Gastroesophageal sphincter (tissue), 4 donors: ENCODE measurements at regions not wholly inside any gene's neighbourhood (a gene's known extent, or its start where the extent isn't known, plus 50 kb on each side); places are given as distances from the start of the nearest gene placed in this dataset.

Experiments used
- ATAC-seq: fragments of 150-250 bp; one replicate; pipeline ENCODE4 v1.9.1; 2016; ENCODE audit warnings: mild to moderate bottlenecking, moderate library complexity
- H3K27ac ChIP-seq, 4 donors: fragments of 200-600 bp; sonication (generic) in 3 of 4; 1 replicate in 3 of 4; 2 replicates in 1 of 4; pipeline ENCODE4 v1.5.1; 2016 to 2019
- H3K27me3 ChIP-seq: fragments of 200-600 bp; sonication (generic); one replicate; pipeline ENCODE4 v1.5.1; 2019
- H3K36me3 ChIP-seq, 2 donors: fragments of 200-600 bp; sonication (generic); one replicate each; pipeline ENCODE4 v1.5.1; 2019; ENCODE audit warnings: control low read depth in 1 of 2
- H3K4me1 ChIP-seq, 3 donors: fragments of 200-600 bp; sonication (generic); 1 replicate in 2 of 3; 2 replicates in 1 of 3; pipeline ENCODE4 v1.5.1; 2016 to 2019; ENCODE audit warnings: control low read depth in 2 of 3
- H3K4me3 ChIP-seq, 2 donors: fragments of 200-600 bp; sonication (generic); one replicate each; pipeline ENCODE4 v1.5.1; 2019; ENCODE audit warnings: mild to moderate bottlenecking in 1 of 2, moderate library complexity in 1 of 2
- H3K9me3 ChIP-seq, 3 donors: fragments of 200-600 bp; sonication (generic); one replicate each; pipeline ENCODE4 v1.5.1; 2017 to 2019; ENCODE audit warnings: control low read depth in 2 of 3
- CTCF ChIP-seq, 4 experiments: fragments of 200-600 bp in 2 of 4; fragments of 450-650 bp in 2 of 4; sonication (generic) in 1 of 4; IDR thresholded peaks; one replicate each; pipeline ENCODE4 v1.5.1; 2017 to 2019; ENCODE audit warnings: antibody characterized with exemption in 4 of 4, mild to moderate bottlenecking in 2 of 4, moderate library complexity in 2 of 4
- EP300 ChIP-seq: sonication (generic); formaldehyde crosslinking; IDR thresholded peaks from one replicate; pipeline ENCODE4 v1.6.1; 2017; ENCODE audit warnings: antibody characterized with exemption, mild to moderate bottlenecking
- POLR2A ChIP-seq, 2 donors: fragments of 450-650 bp; IDR thresholded peaks; one replicate each; pipeline ENCODE4 v1.6.1; 2017; ENCODE audit warnings: antibody characterized with exemption in 2 of 2, mild to moderate bottlenecking in 2 of 2, moderate library complexity in 1 of 2
- POLR2AphosphoS5 ChIP-seq: sonication (generic); formaldehyde crosslinking; IDR thresholded peaks from one replicate; pipeline ENCODE4 v1.6.1; 2017; ENCODE audit warnings: antibody characterized with exemption
- WGBS, 2 donors: methylation state at CpG; one replicate each; pipeline ENCODE4 v1.1.5; 2018; ENCODE audit warnings: low coverage in 1 of 2; 5-methylcytosine and 5-hydroxymethylcytosine counted together

- Histone ChIP-seq H3K27me3 (no peaks in the 10 kb centered on the region), H3K4me1 (no peaks in the 10 kb centered on the region), H3K9me3 (no peaks in the 10 kb centered on the region), H3K4me3 (no peak overlapping the region), H3K27ac (no peak overlapping the region), H3K36me3 (no peaks in the 10 kb centered on the region)
- TF ChIP-seq POLR2AphosphoS5 (no peak), EP300 (no peak), POLR2A (IDR thresholded peaks at IDR 0.05) (no peak), CTCF (IDR thresholded peaks at IDR 0.05) (no peak)
- 90 to 100% methylated on average over 1 of the region's 1 CpG for WGBS, 2 donors
- no peak for ATAC-seq
Observed at GRCh38 chr2:149816756-149817551, 229.4 kb upstream of the MMADHC start.

GRCh38 chr2:149815941-149816340 is 228.4 kb upstream of the MMADHC start:
- no peak for TF ChIP-seq POLR2AphosphoS5
- TF ChIP-seq EP300 = no peak
- no peak for TF ChIP-seq CTCF (IDR thresholded peaks at IDR 0.05)
- TF ChIP-seq POLR2A (IDR thresholded peaks at IDR 0.05) = no peak
- H3K4me1 ChIP-seq = no peaks in the 10 kb centered on the region
- no peaks in the 10 kb centered on the region for H3K36me3 ChIP-seq
- H3K27me3 ChIP-seq = no peaks in the 10 kb centered on the region
- ATAC-seq = no peak
- WGBS, 2 donors = 100% methylated on average over 1 of the region's 1 CpG
- no peaks in the 10 kb centered on the region for H3K9me3 ChIP-seq
- no peak overlapping the region for H3K27ac ChIP-seq
- no peak overlapping the region for H3K4me3 ChIP-seq

GRCh38 chr2:149814901-149815300 is 227.3 kb upstream of the MMADHC start:
- Histone ChIP-seq H3K36me3 (no peaks in the 10 kb centered on the region), H3K9me3 (no peaks in the 10 kb centered on the region), H3K4me3 (no peak overlapping the region), H3K27me3 (no peaks in the 10 kb centered on the region), H3K27ac (no peak overlapping the region), H3K4me1 (no peaks in the 10 kb centered on the region)
- WGBS, 2 donors = 82 to 96% methylated on average over 3 of the region's 3 CpGs
- TF ChIP-seq EP300 = no peak
- TF ChIP-seq CTCF (IDR thresholded peaks at IDR 0.05) = no peak
- no peak for TF ChIP-seq POLR2AphosphoS5
- TF ChIP-seq POLR2A (IDR thresholded peaks at IDR 0.05) = no peak
- ATAC-seq = no peak

GRCh38 chr2:149814049-149814448 is 226.5 kb upstream of the MMADHC start:
- H3K4me3 ChIP-seq = no peak overlapping the region
- H3K27ac ChIP-seq = no peak overlapping the region
- no peaks in the 10 kb centered on the region for H3K4me1 ChIP-seq
- ATAC-seq = no peak
- 46 to 90% methylated on average over 1 of the region's 1 CpG for WGBS, 2 donors
- H3K27me3 ChIP-seq = no peaks in the 10 kb centered on the region
- TF ChIP-seq EP300 = no peak
- TF ChIP-seq CTCF (IDR thresholded peaks at IDR 0.05) = no peak
- TF ChIP-seq POLR2AphosphoS5 = no peak
- no peak for TF ChIP-seq POLR2A (IDR thresholded peaks at IDR 0.05)
- H3K36me3 ChIP-seq = no peaks in the 10 kb centered on the region
- H3K9me3 ChIP-seq = no peaks in the 10 kb centered on the region

GRCh38 chr2:149808556-149808955 is 221.0 kb upstream of the MMADHC start:
- Histone ChIP-seq H3K36me3 (no peaks in the 10 kb centered on the region), H3K27me3 (no peaks in the 10 kb centered on the region), H3K9me3 (no peaks in the 10 kb centered on the region), H3K27ac (no peak overlapping the region), H3K4me1 (no peaks in the 10 kb centered on the region), H3K4me3 (no peak overlapping the region)
- 62 to 68% methylated on average over 2 of the region's 2 CpGs for WGBS, 2 donors
- no peak for ATAC-seq
- TF ChIP-seq POLR2AphosphoS5 = no peak
- no peak for TF ChIP-seq CTCF (IDR thresholded peaks at IDR 0.05)
- TF ChIP-seq EP300 = no peak
- no peak for TF ChIP-seq POLR2A (IDR thresholded peaks at IDR 0.05)
